ENCODE measurements at regions not wholly inside any gene's neighbourhood (a gene's known extent, or its start where the extent isn't known, plus 50 kb on each side); places are given as distances from the start of the nearest gene placed in this dataset.
"Not testable (repeated sequence)": the region's sequence is repeated elsewhere in the genome, so short reads cannot be mapped to it uniquely, and the experiment has no call there.

DNA sequence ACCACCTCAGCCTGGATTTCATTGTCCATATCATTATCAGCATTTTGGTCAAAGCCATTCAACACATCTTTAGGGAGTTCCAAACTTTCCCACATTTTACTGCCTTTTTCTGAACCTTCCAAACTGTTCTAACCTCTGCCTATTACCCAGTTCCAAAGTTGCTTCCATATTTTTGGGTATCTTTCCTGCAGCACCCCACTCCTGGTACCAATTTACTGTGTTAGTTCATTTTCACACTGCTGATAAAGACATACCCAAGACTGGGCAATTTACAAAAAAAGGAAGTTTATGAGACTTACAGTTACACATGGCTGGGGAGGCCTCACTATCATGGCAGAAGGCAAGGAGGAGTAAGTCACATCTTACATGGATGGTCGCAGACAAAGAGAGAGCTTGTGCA, 63.6 kb upstream of the CEP162 start:
- not testable (repeated sequence) for DNase-seq (ENCODE audit: low read depth in 4 of 4, low spot score in 3 of 4)

DNA sequence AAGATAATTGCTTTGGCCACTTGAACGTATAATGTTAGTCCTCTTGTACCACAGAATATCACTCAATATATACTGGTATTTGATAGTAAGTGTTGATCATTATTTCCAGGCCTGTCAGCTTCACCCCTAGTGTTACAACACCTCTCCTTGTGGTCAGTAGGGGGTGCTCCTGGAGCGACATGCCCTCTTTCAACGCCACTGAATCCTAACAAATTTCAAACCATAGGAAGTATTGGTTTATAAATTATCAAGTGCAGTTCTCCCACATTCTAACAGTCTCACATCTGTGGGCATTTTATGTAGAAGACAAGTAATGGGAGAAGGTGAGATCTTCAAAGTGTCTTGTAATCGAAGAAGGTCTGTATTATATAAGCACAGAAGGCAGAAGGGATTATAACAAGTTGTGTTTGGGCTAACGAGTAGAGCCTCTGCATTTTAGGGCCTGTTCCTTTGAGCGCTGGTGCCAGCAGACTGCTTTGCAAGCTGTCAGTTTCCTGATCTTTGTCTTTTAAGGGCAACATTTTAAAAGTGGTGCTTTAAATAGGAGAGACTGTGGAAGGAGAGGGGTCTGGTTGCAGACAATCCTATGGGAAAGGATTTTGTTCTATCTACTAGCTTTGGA, 57.1 kb upstream of the CEP162 start:
- DNase-seq (ENCODE audit: low read depth in 4 of 4, low spot score in 3 of 4): no peak

DNA sequence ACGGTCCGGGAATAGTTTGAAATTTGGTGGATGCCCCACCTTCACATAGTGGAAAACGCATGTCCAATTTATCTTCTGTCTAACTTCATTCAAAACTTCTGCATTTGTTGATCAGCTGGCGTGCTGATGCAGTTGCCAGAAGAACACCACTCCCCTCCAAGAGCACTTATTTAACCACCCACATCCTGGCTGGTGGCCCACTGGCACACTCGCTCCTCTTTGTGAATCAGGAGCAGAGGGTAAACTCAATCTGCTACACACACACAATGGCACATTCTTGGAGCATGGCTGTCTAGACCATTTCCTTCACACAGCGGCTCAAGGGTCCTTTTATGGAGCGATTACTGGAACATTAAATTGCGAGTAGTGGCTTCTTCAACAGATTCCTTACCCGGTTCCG, 55.1 kb upstream of the CEP162 start:
- no peak for DNase-seq (ENCODE audit: low read depth in 4 of 4, low spot score in 3 of 4)

DNA sequence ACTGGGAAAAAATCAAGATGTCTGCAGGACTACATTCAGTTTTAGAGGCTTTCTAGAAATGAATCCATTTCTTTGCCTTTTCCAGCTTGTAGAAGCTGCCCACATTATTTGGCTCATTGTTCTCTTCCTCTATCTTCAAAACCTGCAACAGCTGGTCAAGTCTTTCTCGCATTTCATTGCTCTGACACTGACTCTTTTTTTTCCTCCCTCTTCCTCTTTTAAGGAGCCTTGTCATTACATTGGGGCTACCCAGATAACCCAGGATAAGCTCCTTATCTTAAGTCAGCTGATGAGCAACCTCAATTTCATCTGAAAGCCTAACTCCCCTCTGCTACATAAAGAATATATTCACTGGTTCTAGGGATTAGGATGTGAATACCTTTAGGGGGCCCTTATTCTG, 53.2 kb upstream of the CEP162 start:
- DNase-seq (ENCODE audit: low read depth in 4 of 4, low spot score in 3 of 4): no peak

DNA sequence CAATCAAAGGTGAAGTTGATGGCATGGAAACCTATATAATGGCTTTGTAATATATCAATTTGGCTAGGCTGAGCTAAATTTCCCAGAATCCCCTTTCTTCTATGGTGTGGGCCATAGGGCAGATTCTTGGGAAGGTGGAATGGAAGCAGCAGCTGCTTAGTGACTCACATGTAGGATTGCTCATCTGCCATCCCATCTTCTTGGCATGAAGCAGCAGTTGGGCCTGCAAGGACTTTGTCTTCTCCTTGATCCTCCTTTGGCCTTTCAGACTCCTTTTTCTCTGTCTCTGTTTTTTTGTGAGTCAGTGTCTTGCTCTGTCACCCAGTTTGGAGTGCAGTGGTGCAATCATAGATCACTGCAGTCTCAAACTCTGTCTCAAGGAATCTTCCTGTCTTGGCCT, 52.6 kb upstream of the CEP162 start:
- DNase-seq (ENCODE audit: low read depth in 4 of 4, low spot score in 3 of 4): no peak

DNA sequence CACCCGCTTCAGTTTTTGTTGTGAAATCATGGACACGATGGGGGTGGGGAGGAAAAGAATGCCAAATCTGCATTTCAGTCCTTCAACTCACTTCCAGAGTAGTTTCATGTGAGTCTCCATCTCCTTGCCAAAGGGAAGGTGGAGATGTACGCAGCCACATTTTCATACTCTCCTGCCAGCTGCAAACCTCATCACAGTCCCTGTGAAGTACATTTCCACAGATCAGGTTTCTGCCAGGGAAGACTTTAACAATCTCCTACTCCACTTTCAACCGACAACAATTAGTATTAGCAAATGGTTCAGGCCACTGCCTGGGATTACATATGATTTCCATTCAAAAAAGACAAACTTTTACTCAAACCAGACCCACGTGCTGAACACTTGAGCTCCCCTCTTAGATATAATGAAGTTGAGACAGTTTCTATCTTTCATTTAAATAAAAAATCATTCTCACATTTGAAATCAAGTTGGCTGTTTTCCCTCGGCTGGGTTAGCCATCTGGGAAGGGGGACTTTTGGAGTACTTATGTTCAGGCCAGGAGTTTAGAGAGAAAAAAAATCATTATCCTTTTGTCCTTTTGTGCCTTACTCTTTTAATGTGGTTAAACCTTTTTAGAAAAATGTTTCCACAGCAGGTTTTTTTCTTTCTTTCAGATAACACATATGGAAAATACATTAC, 51.0 kb upstream of the CEP162 start:
- DNase-seq (ENCODE audit: low read depth in 4 of 4, low spot score in 3 of 4): no peak

Data from left renal pelvis (tissue), 4 donors.